DOHH2 (cell line): ENCODE measurements at regions not wholly inside any gene's neighbourhood (a gene's known extent, or its start where the extent isn't known, plus 50 kb on each side); places are given as distances from the start of the nearest gene placed in this dataset.

ENCODE experiments used
- H3F3A ChIP-seq: fragments of 200-600 bp; sonication (generic), shearing (Covaris generic); 2 replicates; pipeline ENCODE4 v1.6.0; 2016; ENCODE audit warnings: antibody characterized with exemption, mild to moderate bottlenecking; ENCODE audit not compliant: control insufficient read depth, insufficient read depth
- H3K27ac ChIP-seq: fragments of 200-600 bp; sonication (generic); 2 replicates; pipeline ENCODE4 v1.5.1; 2014; ENCODE audit warnings: low read depth, mild to moderate bottlenecking, low read length, moderate library complexity
- H3K27me3 ChIP-seq: fragments of 200-600 bp; sonication (generic); 2 replicates; pipeline ENCODE4 v1.6.1; 2014; ENCODE audit warnings: mild to moderate bottlenecking, low read length, mixed read lengths; ENCODE audit not compliant: control insufficient read depth
- H3K36me3 ChIP-seq: fragments of 200-600 bp; sonication (generic); 2 replicates; pipeline ENCODE4 v1.6.1; 2014; ENCODE audit warnings: mild to moderate bottlenecking, low read length, moderate library complexity, mixed read lengths; ENCODE audit not compliant: control insufficient read depth
- H3K4me1 ChIP-seq: fragments of 200-600 bp; sonication (generic); 2 replicates; pipeline ENCODE4 v1.6.1; 2014; ENCODE audit warnings: mild to moderate bottlenecking, low read length, mixed read lengths; ENCODE audit not compliant: control insufficient read depth
- H3K4me2 ChIP-seq: fragments of 200-600 bp; sonication (generic); 2 replicates; pipeline ENCODE4 v1.6.0; 2014; ENCODE audit warnings: mild to moderate bottlenecking, low read length, moderate library complexity
- H3K4me3 ChIP-seq: fragments of 200-600 bp; sonication (generic); 2 replicates; pipeline ENCODE4 v1.5.1; 2014; ENCODE audit warnings: mild to moderate bottlenecking, low read length, mixed read lengths
- H3K79me2 ChIP-seq: fragments of 200-600 bp; sonication (generic); 2 replicates; pipeline ENCODE4 v1.6.1; 2014; ENCODE audit warnings: mild to moderate bottlenecking, low read length, mixed read lengths; ENCODE audit not compliant: control insufficient read depth
- H3K9me2 ChIP-seq: fragments of 200-600 bp; sonication (generic); replicated peaks from 2 replicates; pipeline ENCODE4 v1.6.1; 2014; ENCODE audit warnings: mild to moderate bottlenecking, low read length, mixed read lengths; ENCODE audit not compliant: control insufficient read depth
- H3K9me3 ChIP-seq: fragments of 200-600 bp; sonication (generic); 2 replicates; pipeline ENCODE4 v1.6.1; 2014; ENCODE audit warnings: antibody characterized with exemption, low read length, mixed read lengths; ENCODE audit not compliant: control insufficient read depth, insufficient read depth
- H4K20me1 ChIP-seq: fragments of 200-600 bp; sonication (generic); 2 replicates; pipeline ENCODE4 v1.6.0; 2014; ENCODE audit warnings: low read depth, mild to moderate bottlenecking, antibody characterized with exemption, low read length, moderate library complexity; ENCODE audit not compliant: control insufficient read depth, insufficient read depth
- CTCF ChIP-seq: fragments of 200-600 bp; sonication (generic); IDR thresholded peaks from one replicate; pipeline ENCODE4 v1.5.1; 2014; ENCODE audit warnings: antibody characterized with exemption, mild to moderate bottlenecking, low read depth, low read length; ENCODE audit not compliant: poor library complexity, severe bottlenecking
- EZH2phosphoT487 ChIP-seq: fragments of 200-600 bp; sonication (generic); IDR thresholded peaks from 2 replicates; pipeline ENCODE4 v1.6.1; 2017; ENCODE audit warnings: borderline replicate concordance, mild to moderate bottlenecking, antibody characterized with exemption, low read length, moderate library complexity, mixed read lengths

- TF ChIP-seq CTCF (no peak), EZH2phosphoT487 (no peak)
- H3K4me1 ChIP-seq: no peaks in the 10 kb centered on the region
- H3K4me2 ChIP-seq: no peak overlapping the region
- H3K9me3 ChIP-seq: no peaks in the 10 kb centered on the region
- H3K9me2 ChIP-seq: no peaks in the 10 kb centered on the region
- H3K27ac ChIP-seq: no peak overlapping the region
- no peak overlapping the region for H3K4me3 ChIP-seq
- H3K36me3 ChIP-seq: no peaks in the 10 kb centered on the region
- no peaks in the 10 kb centered on the region for H3K79me2 ChIP-seq
- H3K27me3 ChIP-seq: no peaks in the 10 kb centered on the region
- H4K20me1 ChIP-seq: no peaks in the 10 kb centered on the region
- H3F3A ChIP-seq: no peaks in the 10 kb centered on the region
Measured at GRCh38 chr4:164320847-164321246, 433.1 kb upstream of the SMIM31 start.

DNA sequence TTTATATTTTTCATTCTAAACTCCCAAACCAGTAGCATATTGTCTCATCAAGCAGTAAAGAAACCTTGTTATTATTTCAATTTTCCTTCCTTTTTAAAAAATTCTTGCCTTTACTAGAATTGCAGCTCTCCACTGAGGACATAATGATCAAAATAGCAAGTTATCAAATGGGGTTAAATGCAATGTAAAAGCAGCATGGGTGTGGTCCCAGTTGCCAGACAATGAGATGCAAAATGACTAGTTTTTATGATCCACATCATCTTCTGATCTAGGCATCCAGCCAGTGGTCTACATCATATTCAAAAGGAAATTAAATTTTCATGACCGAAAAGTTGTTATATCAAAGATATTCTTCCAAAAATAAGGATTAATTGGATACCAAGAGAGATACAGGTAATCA is 427.9 kb upstream of the SMIM31 start:
- Histone ChIP-seq H3K79me2 (no peaks in the 10 kb centered on the region), H3K27ac (no peak overlapping the region), H4K20me1 (no peaks in the 10 kb centered on the region), H3K9me3 (no peaks in the 10 kb centered on the region), H3K27me3 (no peaks in the 10 kb centered on the region), H3K36me3 (no peaks in the 10 kb centered on the region), H3F3A (no peaks in the 10 kb centered on the region), H3K4me2 (no peak overlapping the region), H3K4me3 (no peak overlapping the region), H3K9me2 (no peaks in the 10 kb centered on the region), H3K4me1 (no peaks in the 10 kb centered on the region)
- no peak for TF ChIP-seq CTCF
- TF ChIP-seq EZH2phosphoT487: no peak

- no peaks in the 10 kb centered on the region for H3F3A ChIP-seq
- H3K27ac ChIP-seq: no peak overlapping the region
- no peaks in the 10 kb centered on the region for H3K9me3 ChIP-seq
- H3K79me2 ChIP-seq: no peaks in the 10 kb centered on the region
- no peak for TF ChIP-seq CTCF
- no peak for TF ChIP-seq EZH2phosphoT487
- no peaks in the 10 kb centered on the region for H3K36me3 ChIP-seq
- no peaks in the 10 kb centered on the region for H3K9me2 ChIP-seq
- H3K4me3 ChIP-seq: no peak overlapping the region
- no peaks in the 10 kb centered on the region for H3K4me1 ChIP-seq
- no peaks in the 10 kb centered on the region for H3K27me3 ChIP-seq
- no peak overlapping the region for H3K4me2 ChIP-seq
- H4K20me1 ChIP-seq: no peaks in the 10 kb centered on the region
Measured at GRCh38 chr4:164337219-164337944, 416.5 kb upstream of the SMIM31 start.
